K562 (cell line): ENCODE measurements at regions not wholly inside any gene's neighbourhood (a gene's known extent, or its start where the extent isn't known, plus 50 kb on each side); places are given as distances from the start of the nearest gene placed in this dataset.

Experiments
- ATF3 ChIP-seq, 2 experiments: fragments of 450-650 bp in 1 of 2; sonication (generic) in 1 of 2; formaldehyde crosslinking in 1 of 2; IDR thresholded peaks in 1 of 2; conservative IDR thresholded peaks in 1 of 2; 2 replicates each; pipeline versions ENCODE4 v1.6.1 to v1.8.1; 2016 to 2023; ENCODE audit warnings: mild to moderate bottlenecking in 2 of 2, moderate library complexity in 2 of 2, inconsistent platforms in 1 of 2, missing genetic modification reagents in 1 of 2
- EHMT2 ChIP-seq: fragments of 450-650 bp; IDR thresholded peaks from 2 replicates; pipeline ENCODE4 v1.6.1; 2018; ENCODE audit warnings: antibody characterized with exemption
- ILK ChIP-seq: fragments of 450-650 bp; IDR thresholded peaks from 2 replicates; pipeline ENCODE4 v1.6.1; 2016; ENCODE audit warnings: missing genetic modification characterization, low read depth, mild to moderate bottlenecking, missing compliant biosample characterization, moderate library complexity, borderline replicate concordance
- MEF2D ChIP-seq: conservative IDR thresholded peaks from 2 replicates; pipeline ENCODE4 v1.6.1; 2016; ENCODE audit warnings: low read depth, missing genetic modification characterization, missing compliant biosample characterization
- MYC ChIP-seq, 2 experiments: fragments of 250-450 bp in 1 of 2; sonication (Bioruptor Pico) in 1 of 2; IDR thresholded peaks; 2 replicates each; pipeline versions ENCODE4 v1.5.1 to v1.6.1; 2012 to 2021; ENCODE audit warnings: low read depth in 2 of 2, borderline replicate concordance in 1 of 2, improper control_type of control experiment in 1 of 2, low read length in 1 of 2, mild to moderate bottlenecking in 1 of 2, moderate library complexity in 1 of 2
- NR2C1 ChIP-seq, 2 experiments: fragments of 450-650 bp; IDR thresholded peaks; 2 replicates each; pipeline ENCODE4 v1.6.1; 2017; ENCODE audit warnings: mild to moderate bottlenecking in 2 of 2, antibody characterized with exemption in 1 of 2, inconsistent platforms in 1 of 2, missing compliant biosample characterization in 1 of 2, missing genetic modification characterization in 1 of 2
- PHTF2 ChIP-seq: fragments of 250-450 bp; sonication (Bioruptor Pico); IDR thresholded peaks from 2 replicates; pipeline ENCODE4 v1.5.0; 2021; ENCODE audit warnings: mild to moderate bottlenecking
- PKNOX1 ChIP-seq: fragments of 450-650 bp; IDR thresholded peaks from 2 replicates; pipeline ENCODE4 v1.6.1; 2016
- SMAD1 ChIP-seq: fragments of 150-350 bp; IDR thresholded peaks from 2 replicates; pipeline ENCODE4 v1.6.1; 2014; ENCODE audit warnings: low read length, low read depth; ENCODE audit not compliant: partially characterized antibody
- SOX6 ChIP-seq: fragments of 450-650 bp; IDR thresholded peaks from 2 replicates; pipeline ENCODE4 v1.6.1; 2014; ENCODE audit warnings: mild to moderate bottlenecking
- U2AF1 ChIP-seq: fragments of 200-400 bp; formaldehyde crosslinking; optimal IDR thresholded peaks from 2 replicates; pipeline ENCODE3; 2017; ENCODE audit warnings: mild to moderate bottlenecking, low read depth, low read length, moderate library complexity
- ZBTB49 ChIP-seq: sonication (generic); formaldehyde crosslinking; IDR thresholded peaks from 2 replicates; pipeline ENCODE4 v1.8.0; 2022; ENCODE audit warnings: missing genetic modification reagents, mild to moderate bottlenecking, borderline replicate concordance
- ZNF224 ChIP-seq: sonication (generic); formaldehyde crosslinking; IDR thresholded peaks from 2 replicates; pipeline ENCODE4 v1.8.0; 2022; ENCODE audit warnings: mild to moderate bottlenecking, missing genetic modification reagents
- ZNF282 ChIP-seq: sonication (generic); formaldehyde crosslinking; IDR thresholded peaks from 2 replicates; pipeline ENCODE4 v1.8.1; 2023; ENCODE audit warnings: missing genetic modification reagents
- ZNF395 ChIP-seq: fragments of 200-800 bp; sonication (Bioruptor generic); IDR thresholded peaks from 2 replicates; pipeline ENCODE4 v1.6.1; 2017; ENCODE audit warnings: missing genetic modification characterization, missing compliant biosample characterization
- ZNF592 ChIP-seq: fragments of 450-650 bp; IDR thresholded peaks from 2 replicates; pipeline ENCODE4 v1.6.1; 2017; ENCODE audit warnings: antibody characterized with exemption, mild to moderate bottlenecking

- TF ChIP-seq ZBTB49 (CRISPR knock-in tag), result no peak
- no peak for TF ChIP-seq ZNF282 (CRISPR knock-in tag)
- TF ChIP-seq MYC (IDR thresholded peaks at IDR 0.05; ENCODE audit: low read depth, low read length), result peak; percentile 68
- TF ChIP-seq MYC (CRISPR knock-in tag; IDR thresholded peaks at IDR 0.05; ENCODE audit: borderline replicate concordance, low read depth), result no peak
- no peak for TF ChIP-seq PKNOX1
- TF ChIP-seq ZNF395 (CRISPR knock-in tag), result peak; percentile 56; the same call in 1 of the 2 replicates
- TF ChIP-seq MEF2D (tag), result 0 out of 2 replicates have a peak, but pooled peaks have one; percentile 9
- TF ChIP-seq EHMT2, result peak; percentile 32; the same call in 1 of the 2 replicates
- no peak for TF ChIP-seq ZNF224
- no peak for TF ChIP-seq ILK (tag)
- TF ChIP-seq SMAD1, result no peak
- 0 out of 2 replicates have a peak, but pooled peaks have one; percentile 23 for TF ChIP-seq ZNF592
- TF ChIP-seq NR2C1 (IDR thresholded peaks at IDR 0.05), result no peak
- 0 out of 2 replicates have a peak, but pooled peaks have one; percentile 16 for TF ChIP-seq NR2C1 (tag; IDR thresholded peaks at IDR 0.05)
- TF ChIP-seq U2AF1, result no peak
- peak; percentile 76 for TF ChIP-seq SOX6
- TF ChIP-seq PHTF2 (CRISPR knock-in tag), result no peak
- TF ChIP-seq ATF3 (IDR thresholded peaks at IDR 0.05), result no peak
- no peak for TF ChIP-seq ATF3 (CRISPR knock-in tag; conservative IDR thresholded peaks at IDR 0.05)
Observed at GRCh38 chr2:85952196-85952734, 63.5 kb upstream of the ST3GAL5 start (continued).
